Left ventricle myocardium inferior (tissue), 1 donor: ENCODE measurements at regions not wholly inside any gene's neighbourhood (a gene's known extent, or its start where the extent isn't known, plus 50 kb on each side); places are given as distances from the start of the nearest gene placed in this dataset.

Experiments
- DNase-seq: peaks from one replicate; pipeline ENCODE4 v3.0.0-alpha.2; 2020
- H3K27ac ChIP-seq: fragments of 200-600 bp; replicated peaks from 2 replicates; pipeline ENCODE4 v1.8.0; 2021
- H3K27me3 ChIP-seq: fragments of 200-600 bp; 2 replicates; pipeline ENCODE4 v1.8.0; 2021; ENCODE audit warnings: low read depth
- H3K36me3 ChIP-seq: fragments of 200-600 bp; 2 replicates; pipeline ENCODE4 v1.8.0; 2021
- H3K4me1 ChIP-seq: fragments of 200-600 bp; 2 replicates; pipeline ENCODE4 v1.8.0; 2021
- H3K4me3 ChIP-seq: fragments of 200-600 bp; 2 replicates; pipeline ENCODE4 v1.8.0; 2021; ENCODE audit warnings: mild to moderate bottlenecking, moderate library complexity
- H3K9me3 ChIP-seq: fragments of 200-600 bp; replicated peaks from 2 replicates; pipeline ENCODE4 v1.8.0; 2021
- intact Hi-C: fragments of 100-400 bp; cut with micrococcal nuclease; formaldehyde crosslinking; loops from one replicate; pipeline ENCODE4 v1.11.0; 2022
- TF ChIP-seq, protein P1 (sequence below): fragments of 200-600 bp; IDR thresholded peaks from 2 replicates; pipeline ENCODE4 v1.8.0; 2021; ENCODE audit warnings: antibody characterized with exemption, mild to moderate bottlenecking, borderline replicate concordance
- donor health status: DM: no; HTN: yes; CAD: no; lungs with severe emphysema.

GRCh38 chr10:117424883-117425649, 49.8 kb upstream of the PDZD8 start:
- TF ChIP-seq, protein P1, sequence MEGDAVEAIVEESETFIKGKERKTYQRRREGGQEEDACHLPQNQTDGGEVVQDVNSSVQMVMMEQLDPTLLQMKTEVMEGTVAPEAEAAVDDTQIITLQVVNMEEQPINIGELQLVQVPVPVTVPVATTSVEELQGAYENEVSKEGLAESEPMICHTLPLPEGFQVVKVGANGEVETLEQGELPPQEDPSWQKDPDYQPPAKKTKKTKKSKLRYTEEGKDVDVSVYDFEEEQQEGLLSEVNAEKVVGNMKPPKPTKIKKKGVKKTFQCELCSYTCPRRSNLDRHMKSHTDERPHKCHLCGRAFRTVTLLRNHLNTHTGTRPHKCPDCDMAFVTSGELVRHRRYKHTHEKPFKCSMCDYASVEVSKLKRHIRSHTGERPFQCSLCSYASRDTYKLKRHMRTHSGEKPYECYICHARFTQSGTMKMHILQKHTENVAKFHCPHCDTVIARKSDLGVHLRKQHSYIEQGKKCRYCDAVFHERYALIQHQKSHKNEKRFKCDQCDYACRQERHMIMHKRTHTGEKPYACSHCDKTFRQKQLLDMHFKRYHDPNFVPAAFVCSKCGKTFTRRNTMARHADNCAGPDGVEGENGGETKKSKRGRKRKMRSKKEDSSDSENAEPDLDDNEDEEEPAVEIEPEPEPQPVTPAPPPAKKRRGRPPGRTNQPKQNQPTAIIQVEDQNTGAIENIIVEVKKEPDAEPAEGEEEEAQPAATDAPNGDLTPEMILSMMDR = no peak
- no peak overlapping the region for H3K27ac ChIP-seq
- H3K4me3 ChIP-seq = no peak overlapping the region
- H3K36me3 ChIP-seq = no peaks in the 10 kb centered on the region
- H3K9me3 ChIP-seq = no peaks in the 10 kb centered on the region
- DNase-seq = no peak
- H3K4me1 ChIP-seq = no peaks in the 10 kb centered on the region
- peaks cover 51% of the 10 kb centered on the region for H3K27me3 ChIP-seq
- intact Hi-C loops = no loop called here
